Coronary artery (tissue), 2 donors: ENCODE measurements at regions not wholly inside any gene's neighbourhood (a gene's known extent, or its start where the extent isn't known, plus 50 kb on each side); places are given as distances from the start of the nearest gene placed in this dataset.

ENCODE experiments used
- DNase-seq: peaks from one replicate; pipeline ENCODE4 v3.0.0-alpha.2; 2017; ENCODE audit warnings: low spot score
- H3K27ac ChIP-seq, 2 donors: fragments of 200-600 bp; sonication (generic); one replicate each; pipeline ENCODE4 v1.5.1; 2016 to 2019
- H3K4me3 ChIP-seq: fragments of 200-600 bp; sonication (generic); 2 replicates; pipeline ENCODE4 v1.5.1; 2016; ENCODE audit warnings: mild to moderate bottlenecking, moderate library complexity
- CTCF ChIP-seq: fragments of 200-600 bp; sonication (generic); IDR thresholded peaks from one replicate; pipeline ENCODE4 v1.5.1; 2019; ENCODE audit warnings: antibody characterized with exemption

- no peak overlapping the region for H3K27ac ChIP-seq
- no peak for TF ChIP-seq CTCF
Measured at GRCh38 chr15:26358708-26359107, 414.2 kb downstream of the GABRB3 start.

GRCh38 chr15:26357653-26358052, 415.2 kb downstream of the GABRB3 start:
- Histone ChIP-seq H3K27ac (no peak overlapping the region), H3K4me3 (no peak overlapping the region)
- no peak for TF ChIP-seq CTCF
- DNase-seq, result no peak

More at GRCh38 chr15:26358708-26359107, 414.2 kb downstream of the GABRB3 start:
- H3K4me3 ChIP-seq, result no peak overlapping the region
- DNase-seq, result no peak

GRCh38 chr15:26355472-26356074, 417.3 kb downstream of the GABRB3 start:
- Histone ChIP-seq H3K27ac (no peak overlapping the region), H3K4me3 (no peak overlapping the region)
- no peak for TF ChIP-seq CTCF
- DNase-seq, result no peak

GRCh38 chr15:26352909-26353308, 420.0 kb downstream of the GABRB3 start:
- no peak for DNase-seq
- no peak for TF ChIP-seq CTCF
- no peak overlapping the region for H3K4me3 ChIP-seq
- no peak overlapping the region for H3K27ac ChIP-seq

GRCh38 chr15:26352406-26352805, 420.5 kb downstream of the GABRB3 start:
- TF ChIP-seq CTCF, result no peak
- no peak for DNase-seq
- no peak overlapping the region for H3K27ac ChIP-seq
- H3K4me3 ChIP-seq, result no peak overlapping the region

GRCh38 chr15:26325495-26325894, 447.4 kb downstream of the GABRB3 start:
- Histone ChIP-seq H3K27ac (no peak overlapping the region), H3K4me3 (no peak overlapping the region)
- no peak for DNase-seq
- TF ChIP-seq CTCF, result no peak

GRCh38 chr15:26323566-26323965, 449.3 kb downstream of the GABRB3 start:
- no peak for DNase-seq
- Histone ChIP-seq H3K4me3 (no peak overlapping the region), H3K27ac (no peak overlapping the region)
- no peak for TF ChIP-seq CTCF
